ENCODE measurements at regions not wholly inside any gene's neighbourhood (a gene's known extent, or its start where the extent isn't known, plus 50 kb on each side); places are given as distances from the start of the nearest gene placed in this dataset.

DNA sequence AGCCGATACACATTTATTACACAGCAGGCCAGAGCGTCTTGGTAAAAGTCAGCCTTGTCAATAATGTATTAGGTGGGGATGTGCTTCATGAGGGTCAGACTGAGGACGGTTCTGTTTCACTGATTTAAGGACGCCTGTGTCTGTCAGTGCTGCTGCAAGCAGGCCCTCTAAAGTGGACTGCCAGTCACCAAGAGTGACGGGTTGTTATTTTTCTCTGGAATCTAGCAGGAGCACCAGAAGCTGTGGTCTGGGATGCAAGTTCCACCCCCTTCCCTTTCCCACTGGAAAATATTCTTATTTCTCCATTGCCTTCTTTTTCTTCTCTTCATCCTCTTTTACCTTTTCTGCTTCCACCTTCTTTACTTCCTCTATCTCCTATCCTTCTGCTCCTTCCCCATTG, 191.2 kb upstream of the NCAM1 start:
- DNase-seq (ENCODE audit: insufficient read length, low spot score), result no peak
- FAIRE-seq, result no peak
- TF ChIP-seq POLR2A (IDR thresholded peaks at IDR 0.05; ENCODE audit: low read depth, low read length), result no peak
- TF ChIP-seq TAF1 (IDR thresholded peaks at IDR 0.05; ENCODE audit: low read depth, low read length), result no peak
- no peak for TF ChIP-seq POU2F2 (IDR thresholded peaks at IDR 0.05; ENCODE audit: low read depth, low read length)
- no peak for TF ChIP-seq SPI1 (IDR thresholded peaks at IDR 0.05; ENCODE audit: low read depth, low read length)
- TF ChIP-seq POLR2AphosphoS5 (IDR thresholded peaks at IDR 0.05; ENCODE audit: low read depth, low read length), result no peak
- TF ChIP-seq PAX5 (IDR thresholded peaks at IDR 0.05; ENCODE audit: insufficient read depth, low read length, severe bottlenecking), result no peak

DNA sequence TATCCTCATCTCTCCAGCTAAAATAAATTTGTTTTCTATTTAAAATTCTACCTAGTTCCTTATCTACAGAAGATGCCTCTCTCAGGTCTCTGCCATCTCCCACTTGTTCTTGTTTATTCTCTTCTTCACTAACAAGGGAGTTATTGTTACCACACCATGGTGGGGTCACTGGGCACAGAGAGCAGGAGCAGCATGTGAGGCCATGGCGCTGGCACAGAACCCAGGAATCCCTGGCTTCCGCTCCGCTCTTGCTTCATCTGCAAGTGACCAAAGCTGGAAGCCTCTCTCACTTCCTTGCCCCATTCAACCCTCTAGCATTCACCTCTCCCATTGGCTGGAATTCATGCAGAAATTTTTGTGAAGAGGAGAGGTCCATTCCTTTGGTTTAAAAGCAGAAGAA, 190.7 kb upstream of the NCAM1 start:
- TF ChIP-seq POLR2A (IDR thresholded peaks at IDR 0.05; ENCODE audit: low read depth, low read length) (no peak), TAF1 (IDR thresholded peaks at IDR 0.05; ENCODE audit: low read depth, low read length) (no peak), POLR2AphosphoS5 (IDR thresholded peaks at IDR 0.05; ENCODE audit: low read depth, low read length) (no peak), POU2F2 (IDR thresholded peaks at IDR 0.05; ENCODE audit: low read depth, low read length) (no peak), PAX5 (IDR thresholded peaks at IDR 0.05; ENCODE audit: insufficient read depth, low read length, severe bottlenecking) (no peak), SPI1 (IDR thresholded peaks at IDR 0.05; ENCODE audit: low read depth, low read length) (no peak)
- DNase-seq (ENCODE audit: insufficient read length, low spot score) (no peak), FAIRE-seq (no peak)

DNA sequence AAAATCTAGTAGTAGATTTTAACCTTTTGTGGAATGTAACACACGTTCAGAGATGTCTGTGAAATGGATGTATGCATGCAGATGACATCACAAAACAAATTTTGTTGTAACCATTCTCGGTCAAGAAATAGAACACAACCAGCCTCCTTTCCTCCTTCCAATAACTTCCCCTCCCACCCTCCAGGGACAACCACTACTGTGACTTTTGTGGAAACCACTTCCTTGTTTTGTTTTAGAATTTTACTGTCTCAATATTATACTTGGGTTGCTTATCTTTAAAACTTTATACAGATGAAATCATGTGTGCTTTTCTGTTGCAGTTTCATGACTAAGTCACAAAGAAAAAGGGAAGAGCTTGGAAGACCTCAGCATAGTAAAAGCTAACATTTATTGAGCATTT, 189.4 kb upstream of the NCAM1 start:
- TF ChIP-seq POU2F2 (IDR thresholded peaks at IDR 0.05; ENCODE audit: low read depth, low read length) (no peak), PAX5 (IDR thresholded peaks at IDR 0.05; ENCODE audit: insufficient read depth, low read length, severe bottlenecking) (no peak), TAF1 (IDR thresholded peaks at IDR 0.05; ENCODE audit: low read depth, low read length) (no peak), SPI1 (IDR thresholded peaks at IDR 0.05; ENCODE audit: low read depth, low read length) (no peak), POLR2AphosphoS5 (IDR thresholded peaks at IDR 0.05; ENCODE audit: low read depth, low read length) (no peak), POLR2A (IDR thresholded peaks at IDR 0.05; ENCODE audit: low read depth, low read length) (no peak)
- no peak for FAIRE-seq
- no peak for DNase-seq (ENCODE audit: insufficient read length, low spot score)

DNA sequence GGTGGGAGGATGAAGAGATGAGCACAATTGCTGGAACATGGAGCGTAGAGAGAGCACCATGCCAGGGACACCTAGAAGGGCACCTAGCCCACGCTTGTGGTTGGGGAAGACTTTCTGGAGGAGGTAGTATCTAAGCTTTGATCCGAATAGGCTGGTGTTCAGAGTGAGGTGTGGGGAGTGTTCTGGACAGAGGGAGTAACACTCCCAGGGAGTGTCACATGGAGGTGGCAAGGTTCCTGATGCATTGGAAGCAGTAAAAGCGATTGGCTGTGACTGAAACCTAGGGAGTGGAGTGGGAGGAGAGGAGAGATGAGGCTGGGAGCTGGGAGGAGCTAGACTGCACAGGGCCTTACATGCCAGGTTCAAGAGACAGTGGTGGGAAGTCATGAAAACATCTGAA, 188.0 kb upstream of the NCAM1 start:
- TF ChIP-seq TAF1 (IDR thresholded peaks at IDR 0.05; ENCODE audit: low read depth, low read length) (no peak), SPI1 (IDR thresholded peaks at IDR 0.05; ENCODE audit: low read depth, low read length) (no peak), POU2F2 (IDR thresholded peaks at IDR 0.05; ENCODE audit: low read depth, low read length) (no peak)
- FAIRE-seq (no peak), DNase-seq (ENCODE audit: insufficient read length, low spot score) (no peak)

DNA sequence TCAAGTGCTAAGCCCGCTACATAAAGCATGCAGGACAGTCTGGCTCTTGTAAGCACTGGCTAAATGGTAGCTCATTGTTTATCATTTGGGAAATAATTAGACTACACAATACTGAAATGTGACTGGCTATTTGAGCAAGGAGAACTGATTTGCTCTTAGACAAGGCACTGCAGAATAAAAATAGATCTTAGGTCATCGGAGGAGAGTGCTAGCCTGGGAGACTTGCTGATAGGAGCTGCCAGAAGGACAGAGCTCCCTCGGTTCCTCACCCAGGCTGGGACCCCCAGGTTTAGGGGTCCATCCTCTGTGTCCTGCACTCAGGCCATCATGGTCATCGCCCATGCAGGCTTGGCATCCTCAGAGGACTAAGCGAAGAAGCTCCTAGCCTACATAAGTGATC, 184.4 kb upstream of the NCAM1 start:
- no peak for TF ChIP-seq POLR2AphosphoS5 (IDR thresholded peaks at IDR 0.05; ENCODE audit: low read depth, low read length)
- TF ChIP-seq PAX5 (IDR thresholded peaks at IDR 0.05; ENCODE audit: insufficient read depth, low read length, severe bottlenecking), result no peak
- FAIRE-seq (no peak), DNase-seq (ENCODE audit: insufficient read length, low spot score) (no peak)

DNA sequence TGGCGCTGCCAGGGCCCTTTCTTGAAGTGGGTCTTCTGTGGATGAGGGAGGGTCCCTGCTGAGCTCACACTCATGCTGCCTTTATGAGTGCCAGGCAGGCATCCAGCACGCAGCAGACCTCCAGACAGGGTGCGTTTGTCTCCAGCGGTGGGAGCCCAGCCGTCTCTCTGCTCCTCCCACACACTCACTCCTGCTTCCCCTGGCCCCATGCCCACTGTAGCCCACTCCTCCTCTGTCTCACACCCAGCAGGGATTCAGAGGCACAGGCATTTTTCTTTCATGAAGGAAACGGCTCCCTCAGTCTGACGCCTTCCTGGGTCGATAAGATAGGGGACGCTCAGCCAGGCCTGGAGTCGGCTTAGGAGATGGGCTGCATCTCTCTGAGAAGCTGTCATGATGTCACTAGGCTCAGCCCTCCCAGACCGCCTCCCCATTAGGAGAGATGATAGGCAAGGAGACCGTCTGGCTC, 183.9 kb upstream of the NCAM1 start:
- FAIRE-seq (no peak), DNase-seq (ENCODE audit: insufficient read length, low spot score) (no peak)
- no peak for TF ChIP-seq POLR2AphosphoS5 (IDR thresholded peaks at IDR 0.05; ENCODE audit: low read depth, low read length)
- no peak for TF ChIP-seq SPI1 (IDR thresholded peaks at IDR 0.05; ENCODE audit: low read depth, low read length)
- TF ChIP-seq TAF1 (IDR thresholded peaks at IDR 0.05; ENCODE audit: low read depth, low read length), result no peak
- no peak for TF ChIP-seq POLR2A (IDR thresholded peaks at IDR 0.05; ENCODE audit: low read depth, low read length)
- TF ChIP-seq POU2F2 (IDR thresholded peaks at IDR 0.05; ENCODE audit: low read depth, low read length), result no peak

DNA sequence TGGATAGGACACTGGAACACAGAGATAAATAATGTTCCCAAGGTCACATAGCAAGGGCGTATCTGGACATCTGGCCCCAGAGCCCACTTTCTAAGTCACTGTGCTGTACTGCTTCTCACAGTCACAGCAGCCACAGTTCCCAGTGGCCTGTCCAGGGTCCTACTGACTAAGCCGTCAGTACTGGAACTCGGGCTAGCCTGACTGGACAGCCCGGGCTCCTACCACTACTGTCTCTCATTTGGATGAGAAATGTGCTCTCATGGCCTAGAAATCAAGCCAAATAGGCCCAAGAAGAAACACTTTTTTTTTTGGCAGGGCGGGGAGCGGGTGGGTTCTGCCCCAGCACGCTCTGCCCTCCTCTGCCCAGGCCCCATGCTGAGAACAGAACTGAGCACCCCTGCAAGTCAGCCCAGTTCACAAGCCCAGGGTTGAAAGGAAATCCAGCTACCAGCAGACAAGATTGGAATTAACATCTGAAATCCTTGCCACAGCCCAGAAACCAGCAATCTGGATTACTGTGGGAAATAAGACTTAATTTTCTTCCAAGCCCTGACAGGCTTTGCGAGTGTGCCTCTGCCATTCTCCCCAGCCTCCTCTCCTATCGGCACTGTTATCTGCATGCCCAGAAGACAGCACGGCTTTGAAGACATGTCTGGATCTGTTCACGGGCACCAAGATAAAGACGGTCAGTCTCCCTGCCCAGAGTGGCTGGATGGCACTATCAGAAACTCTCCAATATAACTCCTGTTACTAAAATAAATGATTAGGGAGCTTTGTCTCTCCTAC, 182.9 kb upstream of the NCAM1 start:
- no peak for TF ChIP-seq TAF1 (IDR thresholded peaks at IDR 0.05; ENCODE audit: low read depth, low read length)
- TF ChIP-seq PAX5 (IDR thresholded peaks at IDR 0.05; ENCODE audit: insufficient read depth, low read length, severe bottlenecking), result no peak
- TF ChIP-seq POLR2A (IDR thresholded peaks at IDR 0.05; ENCODE audit: low read depth, low read length), result no peak
- TF ChIP-seq SPI1 (IDR thresholded peaks at IDR 0.05; ENCODE audit: low read depth, low read length), result no peak
- TF ChIP-seq POU2F2 (IDR thresholded peaks at IDR 0.05; ENCODE audit: low read depth, low read length), result no peak
- no peak for TF ChIP-seq POLR2AphosphoS5 (IDR thresholded peaks at IDR 0.05; ENCODE audit: low read depth, low read length)
- DNase-seq (ENCODE audit: insufficient read length, low spot score), result no peak
- FAIRE-seq, result no peak

DNA sequence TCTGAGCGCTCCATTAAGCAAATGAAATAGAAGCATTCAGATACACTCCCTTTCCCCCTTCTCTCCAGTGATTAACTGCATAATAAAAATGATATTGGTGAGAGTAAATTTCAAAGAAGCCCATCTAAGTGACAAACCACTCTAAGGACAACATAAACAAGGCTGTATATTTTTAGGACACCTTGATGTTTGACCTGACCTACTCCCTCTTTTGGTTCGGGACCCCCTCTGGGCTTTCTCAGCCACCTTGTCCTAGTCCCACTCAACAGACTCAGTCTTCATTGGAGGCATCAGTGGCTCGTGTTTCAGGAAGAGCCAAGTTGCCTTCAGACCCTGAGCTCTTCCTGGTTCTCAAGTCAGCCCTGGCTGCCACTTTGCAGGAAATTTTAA, 182.3 kb upstream of the NCAM1 start:
- no peak for FAIRE-seq
- TF ChIP-seq POU2F2 (IDR thresholded peaks at IDR 0.05; ENCODE audit: low read depth, low read length) (no peak), TAF1 (IDR thresholded peaks at IDR 0.05; ENCODE audit: low read depth, low read length) (no peak), SPI1 (IDR thresholded peaks at IDR 0.05; ENCODE audit: low read depth, low read length) (no peak)

DNA sequence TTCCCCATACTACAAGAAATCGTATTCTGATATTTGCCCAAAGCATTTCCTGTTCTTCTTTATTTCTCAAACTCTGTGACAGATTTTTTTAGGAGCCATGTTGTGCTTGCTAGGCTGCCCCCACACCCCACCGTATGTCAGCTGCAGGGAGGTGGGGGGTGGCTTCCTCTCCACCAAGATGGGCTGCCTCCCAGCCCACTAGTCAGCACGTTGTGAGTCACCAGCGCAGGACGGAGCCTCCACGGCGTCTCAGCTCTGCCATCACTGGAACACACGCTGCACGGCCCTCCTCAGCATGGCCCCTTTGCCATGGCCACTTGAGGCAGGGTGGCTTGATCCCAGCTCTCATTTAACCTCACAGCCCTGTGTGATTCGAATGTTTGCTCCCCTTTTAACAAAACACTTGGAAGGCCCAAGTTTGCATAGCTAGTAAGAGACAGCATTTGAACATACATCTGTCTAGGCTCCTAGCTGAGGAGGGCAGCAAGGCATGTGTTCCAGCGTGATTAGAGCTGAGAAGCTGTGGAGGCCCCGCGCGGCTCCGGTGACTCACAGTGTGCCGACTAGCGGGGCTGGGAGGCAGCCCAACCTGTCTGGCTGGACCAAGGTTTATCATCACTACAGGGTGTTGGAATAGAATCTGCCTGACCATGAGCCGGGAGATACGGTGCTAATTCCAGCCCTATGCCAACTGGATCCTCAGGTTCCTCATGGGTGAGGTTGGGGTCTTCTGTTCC, 180.7 kb upstream of the NCAM1 start:
- FAIRE-seq (no peak), DNase-seq (ENCODE audit: insufficient read length, low spot score) (no peak)
- TF ChIP-seq POLR2AphosphoS5 (IDR thresholded peaks at IDR 0.05; ENCODE audit: low read depth, low read length) (no peak), POLR2A (IDR thresholded peaks at IDR 0.05; ENCODE audit: low read depth, low read length) (no peak), PAX5 (IDR thresholded peaks at IDR 0.05; ENCODE audit: insufficient read depth, low read length, severe bottlenecking) (no peak), SPI1 (IDR thresholded peaks at IDR 0.05; ENCODE audit: low read depth, low read length) (no peak), TAF1 (IDR thresholded peaks at IDR 0.05; ENCODE audit: low read depth, low read length) (no peak), POU2F2 (IDR thresholded peaks at IDR 0.05; ENCODE audit: low read depth, low read length) (no peak)

More for the DNA sequence above, 182.3 kb upstream of the NCAM1 start:
- no peak for DNase-seq (ENCODE audit: insufficient read length, low spot score)

DNA sequence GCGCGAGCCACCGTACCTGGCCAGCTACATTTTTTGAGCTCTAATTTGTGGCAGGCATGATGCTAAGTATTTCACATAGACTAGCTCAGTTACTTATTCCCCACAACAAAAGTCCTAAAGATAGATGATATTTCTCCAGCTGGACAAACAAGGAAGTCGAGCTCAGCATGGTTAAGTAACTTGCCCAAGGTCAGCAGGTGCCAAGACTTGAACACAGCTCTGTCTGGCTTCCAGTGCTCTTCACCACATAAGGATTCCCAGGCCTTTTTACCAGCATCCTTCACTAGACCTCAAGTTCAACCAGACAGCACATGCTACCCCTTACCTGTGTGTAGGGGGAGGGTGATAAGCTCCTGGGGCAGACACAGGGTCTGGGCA, 177.3 kb upstream of the NCAM1 start:
- FAIRE-seq, result no peak
- DNase-seq (ENCODE audit: insufficient read length, low spot score), result no peak
- TF ChIP-seq POU2F2 (IDR thresholded peaks at IDR 0.05; ENCODE audit: low read depth, low read length) (no peak), POLR2AphosphoS5 (IDR thresholded peaks at IDR 0.05; ENCODE audit: low read depth, low read length) (no peak), SPI1 (IDR thresholded peaks at IDR 0.05; ENCODE audit: low read depth, low read length) (no peak), TAF1 (IDR thresholded peaks at IDR 0.05; ENCODE audit: low read depth, low read length) (no peak), PAX5 (IDR thresholded peaks at IDR 0.05; ENCODE audit: insufficient read depth, low read length, severe bottlenecking) (no peak), POLR2A (IDR thresholded peaks at IDR 0.05; ENCODE audit: low read depth, low read length) (no peak)

All from GM12891 (cell line).